Skeletal muscle tissue (tissue), 3 donors: ENCODE measurements at regions not wholly inside any gene's neighbourhood (a gene's known extent, or its start where the extent isn't known, plus 50 kb on each side); places are given as distances from the start of the nearest gene placed in this dataset.

Experiments
- H3K27ac ChIP-seq: one replicate; pipeline ENCODE4 v1.7.0; 2013; ENCODE audit warnings: mild to moderate bottlenecking, low read depth, low read length, inconsistent platforms
- H3K27me3 ChIP-seq, 3 donors: one replicate each; pipeline ENCODE4 v1.7.0; 2013; ENCODE audit warnings: low read length in 3 of 3; ENCODE audit not compliant: control insufficient read depth in 3 of 3, insufficient read depth in 3 of 3
- H3K36me3 ChIP-seq, 3 donors: one replicate each; pipeline ENCODE4 v1.7.0; 2013; ENCODE audit warnings: low read length in 3 of 3; ENCODE audit not compliant: control insufficient read depth in 3 of 3, insufficient read depth in 3 of 3
- H3K4me1 ChIP-seq, 3 donors: one replicate each; pipeline ENCODE4 v1.7.0; 2013; ENCODE audit warnings: low read length in 3 of 3, mild to moderate bottlenecking in 3 of 3; ENCODE audit not compliant: control insufficient read depth in 3 of 3, insufficient read depth in 3 of 3
- H3K4me3 ChIP-seq, 3 donors: one replicate each; pipeline ENCODE4 v1.7.0; 2013; ENCODE audit warnings: low read length in 3 of 3
- H3K9ac ChIP-seq, 3 donors: one replicate each; pipeline ENCODE4 v1.7.0; 2013; ENCODE audit warnings: low read length in 3 of 3, mild to moderate bottlenecking in 3 of 3, moderate library complexity in 2 of 3, low read depth in 1 of 3
- H3K9me3 ChIP-seq, 3 donors: one replicate each; pipeline ENCODE4 v1.7.0; 2013; ENCODE audit warnings: low read length in 3 of 3; ENCODE audit not compliant: control insufficient read depth in 3 of 3
- donor health status: Osteomylitis.

DNA sequence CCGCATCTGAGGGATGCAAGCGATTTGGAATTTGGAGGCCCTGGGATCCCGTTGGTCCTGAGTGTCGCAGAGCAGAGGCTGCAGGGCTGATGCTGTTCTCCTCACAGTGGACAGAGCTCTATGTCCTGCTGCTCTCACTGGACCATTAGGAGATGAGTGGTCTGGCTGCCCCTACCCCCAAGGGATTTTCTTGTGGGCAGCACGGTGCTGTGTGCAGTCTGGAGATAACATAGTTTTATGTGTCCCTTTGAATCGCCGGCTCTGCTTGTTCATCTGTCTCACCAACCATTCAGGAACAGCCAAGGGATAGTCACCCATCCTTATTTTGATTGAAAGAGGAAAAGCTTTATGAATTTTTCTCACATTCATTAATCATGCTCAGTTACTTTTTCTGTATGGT, 49.9 kb downstream of the CHRM3 start:
- no peaks in the 10 kb centered on the region for H3K36me3 ChIP-seq
- peaks cover 0 to 2% (median 0%) of the 10 kb centered on the region in 3 donors for H3K9me3 ChIP-seq
- H3K4me3 ChIP-seq, result no peak overlapping the region
- no peaks in the 10 kb centered on the region for H3K4me1 ChIP-seq
- no peak overlapping the region for H3K27ac ChIP-seq
- H3K9ac ChIP-seq, result no peak overlapping the region
- no peaks in the 10 kb centered on the region for H3K27me3 ChIP-seq

DNA sequence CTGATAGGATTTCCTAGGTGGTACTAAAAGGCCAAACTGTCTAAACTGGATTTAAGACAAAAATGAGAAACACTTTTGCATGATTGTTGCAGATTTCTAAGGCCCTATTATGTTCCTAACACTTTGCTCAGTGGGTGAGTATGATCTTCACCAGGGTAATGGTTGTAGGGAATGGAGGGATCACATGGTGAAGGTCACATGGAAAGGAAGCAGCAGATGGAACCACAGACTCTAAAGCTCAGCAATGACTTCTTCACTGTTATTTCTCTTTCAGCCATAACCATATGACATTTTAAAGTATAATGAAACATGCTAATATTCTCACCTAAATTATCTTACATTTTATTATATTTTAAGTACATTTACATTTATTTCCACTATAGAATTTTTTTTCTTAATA, 51.5 kb downstream of the CHRM3 start:
- Histone ChIP-seq H3K9ac (no peak overlapping the region), H3K27me3 (no peaks in the 10 kb centered on the region), H3K27ac (no peak overlapping the region), H3K36me3 (no peaks in the 10 kb centered on the region), H3K9me3 (peaks cover 0 to 2% (median 0%) of the 10 kb centered on the region in 3 donors), H3K4me1 (no peaks in the 10 kb centered on the region), H3K4me3 (no peak overlapping the region)

DNA sequence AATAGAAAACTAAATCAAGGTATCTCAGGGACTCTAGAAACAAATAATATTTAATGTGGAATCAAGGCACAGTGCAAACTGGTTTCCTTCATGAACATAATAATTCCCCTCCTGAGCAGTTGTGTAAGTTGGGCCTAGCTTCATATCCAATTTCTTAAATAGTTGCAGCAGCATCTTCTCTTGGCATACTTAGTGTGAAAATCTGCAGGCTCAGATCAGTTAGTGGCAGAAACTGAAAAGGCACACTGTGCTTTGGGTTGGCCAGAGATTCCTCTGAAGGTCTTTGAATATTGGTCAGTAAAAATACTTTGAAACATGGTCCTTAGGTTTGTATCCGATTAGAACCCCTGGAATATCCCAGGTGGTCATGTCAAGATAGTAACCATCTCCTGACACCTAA, 52.5 kb downstream of the CHRM3 start:
- no peak overlapping the region for H3K4me3 ChIP-seq
- H3K9ac ChIP-seq, result no peak overlapping the region
- H3K9me3 ChIP-seq, result peaks cover 0 to 2% (median 0%) of the 10 kb centered on the region in 3 donors
- H3K4me1 ChIP-seq, result no peaks in the 10 kb centered on the region
- no peak overlapping the region for H3K27ac ChIP-seq
- no peaks in the 10 kb centered on the region for H3K36me3 ChIP-seq
- no peaks in the 10 kb centered on the region for H3K27me3 ChIP-seq

- H3K4me3 ChIP-seq, result no peak overlapping the region
- no peak overlapping the region for H3K9ac ChIP-seq
- H3K27me3 ChIP-seq, result no peaks in the 10 kb centered on the region
- no peak overlapping the region for H3K27ac ChIP-seq
- H3K36me3 ChIP-seq, result no peaks in the 10 kb centered on the region
- no peaks in the 10 kb centered on the region for H3K4me1 ChIP-seq
- H3K9me3 ChIP-seq, result peaks cover 0 to 2% (median 0%) of the 10 kb centered on the region in 3 donors
These were observed 57.0 kb downstream of the CHRM3 start for GRCh38 chr1:239443361-239443760.

- Histone ChIP-seq H3K27me3 (no peaks in the 10 kb centered on the region), H3K4me3 (no peak overlapping the region), H3K4me1 (no peaks in the 10 kb centered on the region), H3K9me3 (no peaks in the 10 kb centered on the region), H3K27ac (no peak overlapping the region), H3K9ac (no peak overlapping the region), H3K36me3 (no peaks in the 10 kb centered on the region)
These were observed 60.2 kb downstream of the CHRM3 start for GRCh38 chr1:239446611-239447010.

DNA sequence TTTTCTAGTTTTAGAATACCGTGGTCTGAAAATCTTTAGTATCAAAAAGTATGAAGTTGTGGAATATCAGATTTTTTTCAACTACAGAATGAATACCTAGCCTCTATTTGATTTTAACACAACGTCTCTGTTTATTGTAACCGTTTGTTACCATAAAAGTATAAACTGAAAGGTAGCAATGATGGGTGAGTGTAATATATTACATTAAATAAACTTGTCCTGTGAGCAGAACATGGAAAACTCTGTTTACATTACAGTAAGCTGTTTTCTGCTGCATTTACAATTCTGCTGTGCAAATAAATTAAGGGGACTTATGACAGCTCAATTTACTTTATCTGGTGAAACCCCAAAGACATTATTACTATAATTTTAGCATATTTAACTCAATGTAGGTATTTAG, 62.5 kb downstream of the CHRM3 start:
- H3K36me3 ChIP-seq, result no peaks in the 10 kb centered on the region
- H3K4me3 ChIP-seq, result no peak overlapping the region
- H3K9ac ChIP-seq, result no peak overlapping the region
- H3K27ac ChIP-seq, result no peak overlapping the region
- no peaks in the 10 kb centered on the region for H3K4me1 ChIP-seq
- no peaks in the 10 kb centered on the region for H3K9me3 ChIP-seq
- no peaks in the 10 kb centered on the region for H3K27me3 ChIP-seq

DNA sequence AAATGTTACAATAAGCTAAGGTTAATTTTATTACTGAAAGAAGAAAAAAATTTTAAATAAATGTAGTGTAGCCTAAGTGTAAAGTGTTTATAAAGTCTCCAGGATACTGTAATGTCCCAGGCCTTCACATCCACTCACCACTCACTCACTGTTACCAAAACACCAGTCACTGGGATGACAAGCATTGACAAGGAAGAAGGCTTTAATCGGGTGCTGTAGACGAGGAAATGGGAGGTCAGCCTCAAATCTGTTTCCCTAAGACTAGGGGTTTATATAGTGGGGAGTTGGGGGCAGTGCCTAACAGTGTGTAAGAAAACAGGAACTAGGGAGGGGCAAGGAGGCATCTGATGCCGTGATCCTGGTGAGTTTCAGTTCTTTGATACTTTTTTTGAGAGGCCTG, 69.4 kb downstream of the CHRM3 start:
- Histone ChIP-seq H3K4me1 (no peaks in the 10 kb centered on the region), H3K9ac (no peak overlapping the region), H3K36me3 (no peaks in the 10 kb centered on the region), H3K4me3 (no peak overlapping the region), H3K9me3 (peaks cover 0 to 4% (median 0%) of the 10 kb centered on the region in 3 donors), H3K27me3 (no peaks in the 10 kb centered on the region), H3K27ac (no peak overlapping the region)

GRCh38 chr1:239456788-239457187, 70.4 kb downstream of the CHRM3 start:
- Histone ChIP-seq H3K9ac (no peak overlapping the region), H3K4me3 (no peak overlapping the region), H3K36me3 (no peaks in the 10 kb centered on the region), H3K27me3 (no peaks in the 10 kb centered on the region), H3K9me3 (peaks cover 0 to 4% (median 0%) of the 10 kb centered on the region in 3 donors), H3K4me1 (no peaks in the 10 kb centered on the region), H3K27ac (no peak overlapping the region)

- no peak overlapping the region for H3K4me3 ChIP-seq
- no peaks in the 10 kb centered on the region for H3K36me3 ChIP-seq
- peaks cover 0 to 4% (median 0%) of the 10 kb centered on the region in 3 donors for H3K9me3 ChIP-seq
- no peaks in the 10 kb centered on the region for H3K27me3 ChIP-seq
- H3K27ac ChIP-seq, result no peak overlapping the region
- H3K4me1 ChIP-seq, result no peaks in the 10 kb centered on the region
- no peak overlapping the region for H3K9ac ChIP-seq
These were observed 71.2 kb downstream of the CHRM3 start for GRCh38 chr1:239457491-239458143.

DNA sequence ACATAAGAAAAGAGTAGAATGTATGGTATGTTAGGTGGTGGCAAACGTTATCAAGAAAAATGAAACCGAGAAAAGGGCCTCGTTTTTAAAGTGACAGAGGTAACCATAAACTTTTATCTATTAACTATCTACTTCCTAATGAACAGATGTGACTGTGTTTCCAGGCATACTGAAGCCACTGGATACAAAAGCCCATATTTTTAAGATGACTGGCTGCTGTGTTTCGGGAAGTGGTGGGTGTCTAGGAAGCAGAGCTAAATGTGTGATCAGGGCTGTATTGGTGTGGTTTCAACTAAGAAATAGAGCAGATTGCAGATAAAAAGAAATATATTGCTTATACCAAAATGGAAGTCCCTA, 71.8 kb downstream of the CHRM3 start:
- no peaks in the 10 kb centered on the region for H3K36me3 ChIP-seq
- no peak overlapping the region for H3K9ac ChIP-seq
- H3K4me1 ChIP-seq, result no peaks in the 10 kb centered on the region
- no peak overlapping the region for H3K4me3 ChIP-seq
- H3K27ac ChIP-seq, result no peak overlapping the region
- H3K9me3 ChIP-seq, result peaks cover 0 to 4% (median 0%) of the 10 kb centered on the region in 3 donors
- H3K27me3 ChIP-seq, result no peaks in the 10 kb centered on the region
